ENCODE measurements at regions not wholly inside any gene's neighbourhood (a gene's known extent, or its start where the extent isn't known, plus 50 kb on each side); places are given as distances from the start of the nearest gene placed in this dataset.

DNA sequence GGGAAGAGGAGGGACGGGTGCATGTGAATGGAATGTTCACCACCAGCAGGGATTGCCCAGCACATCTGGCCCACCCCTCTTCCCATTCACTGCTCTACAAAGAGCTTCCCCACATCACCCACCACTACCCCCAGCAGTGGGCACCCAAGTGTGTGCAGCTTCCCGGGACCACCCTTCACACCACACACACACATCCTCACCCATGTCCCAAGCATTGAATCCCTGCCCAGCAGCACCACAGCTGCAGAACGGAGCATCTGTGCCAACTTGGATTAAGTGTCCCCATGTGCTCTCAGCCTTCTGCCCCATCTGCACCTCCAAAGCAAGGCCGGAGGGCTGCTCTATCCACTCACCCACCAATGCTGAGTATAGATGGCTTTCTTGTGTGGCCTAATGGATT lies 141.4 kb downstream of the PSMG1 start:
- TF ChIP-seq, protein P1, sequence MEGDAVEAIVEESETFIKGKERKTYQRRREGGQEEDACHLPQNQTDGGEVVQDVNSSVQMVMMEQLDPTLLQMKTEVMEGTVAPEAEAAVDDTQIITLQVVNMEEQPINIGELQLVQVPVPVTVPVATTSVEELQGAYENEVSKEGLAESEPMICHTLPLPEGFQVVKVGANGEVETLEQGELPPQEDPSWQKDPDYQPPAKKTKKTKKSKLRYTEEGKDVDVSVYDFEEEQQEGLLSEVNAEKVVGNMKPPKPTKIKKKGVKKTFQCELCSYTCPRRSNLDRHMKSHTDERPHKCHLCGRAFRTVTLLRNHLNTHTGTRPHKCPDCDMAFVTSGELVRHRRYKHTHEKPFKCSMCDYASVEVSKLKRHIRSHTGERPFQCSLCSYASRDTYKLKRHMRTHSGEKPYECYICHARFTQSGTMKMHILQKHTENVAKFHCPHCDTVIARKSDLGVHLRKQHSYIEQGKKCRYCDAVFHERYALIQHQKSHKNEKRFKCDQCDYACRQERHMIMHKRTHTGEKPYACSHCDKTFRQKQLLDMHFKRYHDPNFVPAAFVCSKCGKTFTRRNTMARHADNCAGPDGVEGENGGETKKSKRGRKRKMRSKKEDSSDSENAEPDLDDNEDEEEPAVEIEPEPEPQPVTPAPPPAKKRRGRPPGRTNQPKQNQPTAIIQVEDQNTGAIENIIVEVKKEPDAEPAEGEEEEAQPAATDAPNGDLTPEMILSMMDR (IDR thresholded peaks at IDR 0.05; ENCODE audit: low read length, missing control alignments) = no peak
- H3K4me3 ChIP-seq (replicated peaks; ENCODE audit: low read depth, low read length) = no peak overlapping the region
- no peak for DNase-seq (ENCODE audit: low read depth)

DNA sequence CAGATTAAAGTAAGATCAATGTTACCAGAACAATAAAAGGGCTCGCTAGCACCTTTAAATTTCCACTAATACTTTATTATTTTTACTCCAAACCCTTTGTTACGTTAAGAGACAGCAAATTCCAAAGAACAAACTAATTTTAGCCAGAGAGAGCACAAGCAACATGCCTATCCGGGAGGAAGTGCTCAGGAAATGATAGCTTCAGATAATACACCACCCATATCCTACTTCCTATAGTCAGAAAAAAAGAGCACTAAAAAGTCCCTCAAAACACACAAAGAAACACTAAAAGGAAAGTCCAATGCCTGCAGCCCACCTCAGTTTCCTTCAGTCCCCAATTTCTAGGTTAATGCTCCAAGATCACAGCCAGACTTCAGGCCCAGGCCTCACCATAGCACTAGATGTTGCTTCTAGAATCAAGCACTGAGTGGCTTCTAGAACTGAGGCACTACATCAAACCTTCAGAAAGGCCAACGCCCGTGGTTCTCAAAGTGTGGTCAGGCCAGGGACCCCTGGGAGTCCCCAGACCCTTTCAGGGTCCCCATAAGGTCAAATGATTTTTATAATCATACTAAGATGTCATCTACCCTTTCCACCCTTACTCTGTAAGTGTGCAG lies 142.6 kb downstream of the PSMG1 start:
- DNase-seq (ENCODE audit: low read depth) = peak; percentile 45
- TF ChIP-seq, protein P1 (IDR thresholded peaks at IDR 0.05; ENCODE audit: low read length, missing control alignments) = no peak
- H3K4me3 ChIP-seq (replicated peaks; ENCODE audit: low read depth, low read length) = no peak overlapping the region

DNA sequence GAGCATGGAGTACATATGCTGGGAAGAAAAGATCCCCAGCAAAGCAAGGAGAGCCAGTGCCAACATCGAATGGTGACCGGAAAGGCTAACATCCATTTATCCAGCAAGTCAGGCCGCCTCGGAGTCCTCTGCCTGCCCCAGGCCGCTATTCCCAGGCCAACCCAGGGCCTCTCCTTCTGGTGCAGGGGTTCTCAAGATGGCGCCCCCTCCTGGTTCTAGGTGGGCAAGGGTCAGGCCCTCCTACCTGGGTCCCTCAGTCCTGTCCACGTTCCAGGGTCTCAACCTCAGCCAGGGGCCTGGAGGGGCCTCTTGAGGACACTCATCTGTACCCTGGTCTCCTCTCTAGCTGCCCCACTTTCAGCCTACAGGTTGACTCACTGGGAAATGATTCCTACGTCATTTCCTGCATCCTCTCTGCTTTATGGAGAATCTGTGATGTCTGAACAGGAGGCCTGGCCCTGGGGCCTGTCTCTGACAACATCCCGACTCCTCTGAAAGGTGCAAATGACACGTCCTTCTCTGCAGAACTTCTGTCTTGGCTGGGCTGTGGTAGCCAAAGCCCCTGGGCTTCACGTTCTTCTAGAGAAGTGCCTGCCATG lies 145.3 kb downstream of the PSMG1 start:
- DNase-seq (ENCODE audit: low read depth) = peak; percentile 33
- TF ChIP-seq, protein P1 (IDR thresholded peaks at IDR 0.05; ENCODE audit: low read length, missing control alignments) = no peak
- H3K4me3 ChIP-seq (replicated peaks; ENCODE audit: low read depth, low read length) = no peak overlapping the region

DNA sequence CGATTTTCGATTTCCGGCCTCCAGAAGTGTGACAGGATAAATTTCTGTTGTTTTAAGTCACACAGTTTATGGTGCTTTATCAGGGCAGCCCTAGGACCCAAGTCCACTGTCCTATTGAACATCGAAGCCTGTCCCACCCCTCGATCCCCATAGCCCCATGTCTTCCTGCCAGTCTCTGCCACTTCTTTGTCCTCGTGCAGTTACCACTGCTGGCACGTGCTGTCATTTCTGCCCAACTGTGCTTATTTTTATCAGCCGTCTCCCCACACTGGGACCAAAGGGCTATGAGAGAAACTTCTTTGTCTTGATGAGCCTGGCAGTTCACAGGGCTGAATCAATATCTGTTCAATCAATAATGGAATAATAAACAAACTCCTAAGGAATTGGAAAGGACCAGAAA lies 146.7 kb downstream of the PSMG1 start:
- TF ChIP-seq, protein P1 (IDR thresholded peaks at IDR 0.05; ENCODE audit: low read length, missing control alignments) = no peak

DNA sequence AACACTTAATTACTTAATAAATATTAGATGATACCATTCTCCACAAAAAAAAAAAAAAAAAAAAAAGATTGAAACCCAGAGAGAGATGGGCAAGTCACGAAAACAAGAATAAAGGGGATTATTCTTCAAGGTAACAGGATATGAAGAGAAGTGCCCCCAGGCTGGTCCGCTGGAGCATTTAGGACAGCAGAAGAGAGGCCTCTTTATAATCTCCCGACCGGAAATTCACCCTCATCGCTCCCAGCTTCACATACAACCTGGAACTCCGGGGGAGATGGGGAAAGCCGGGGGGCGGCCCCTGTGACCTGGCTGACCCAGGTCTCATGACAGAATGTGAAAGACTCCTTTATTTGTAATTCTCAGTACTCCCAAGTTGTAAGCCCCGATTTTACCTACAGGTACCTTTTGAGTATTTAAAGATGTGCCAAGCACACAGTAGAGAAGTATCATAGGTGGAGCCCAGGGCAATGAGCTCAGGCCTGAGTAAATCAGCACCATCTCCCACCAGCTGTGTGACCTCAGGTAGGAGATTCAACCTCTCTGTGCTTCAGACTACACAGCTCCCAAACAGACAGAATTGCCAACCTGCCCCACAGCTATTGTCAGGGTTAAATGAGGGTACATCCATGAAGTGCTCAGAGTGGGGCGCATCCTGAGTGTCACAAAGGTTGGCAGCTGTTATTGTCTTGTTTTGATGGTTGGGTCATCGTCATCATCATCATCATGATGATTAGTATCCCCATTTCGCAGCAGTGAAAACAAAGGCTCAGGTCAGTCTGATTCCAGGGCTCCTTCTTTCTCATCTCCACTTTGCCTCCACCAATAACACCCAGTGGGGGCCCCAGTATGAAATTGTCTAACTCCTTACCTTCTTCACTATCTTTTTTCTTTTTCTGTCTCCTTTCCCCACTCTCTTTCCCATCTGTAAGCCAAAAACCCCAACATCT lies 148.4 kb downstream of the PSMG1 start:
- no peak overlapping the region for H3K4me3 ChIP-seq (replicated peaks; ENCODE audit: low read depth, low read length)
- TF ChIP-seq, protein P1 (IDR thresholded peaks at IDR 0.05; ENCODE audit: low read length, missing control alignments) = no peak
- no peak for DNase-seq (ENCODE audit: low read depth)

More for the DNA sequence above, 146.7 kb downstream of the PSMG1 start:
- no peak for DNase-seq (ENCODE audit: low read depth)
- H3K4me3 ChIP-seq (replicated peaks; ENCODE audit: low read depth, low read length) = no peak overlapping the region

DNA sequence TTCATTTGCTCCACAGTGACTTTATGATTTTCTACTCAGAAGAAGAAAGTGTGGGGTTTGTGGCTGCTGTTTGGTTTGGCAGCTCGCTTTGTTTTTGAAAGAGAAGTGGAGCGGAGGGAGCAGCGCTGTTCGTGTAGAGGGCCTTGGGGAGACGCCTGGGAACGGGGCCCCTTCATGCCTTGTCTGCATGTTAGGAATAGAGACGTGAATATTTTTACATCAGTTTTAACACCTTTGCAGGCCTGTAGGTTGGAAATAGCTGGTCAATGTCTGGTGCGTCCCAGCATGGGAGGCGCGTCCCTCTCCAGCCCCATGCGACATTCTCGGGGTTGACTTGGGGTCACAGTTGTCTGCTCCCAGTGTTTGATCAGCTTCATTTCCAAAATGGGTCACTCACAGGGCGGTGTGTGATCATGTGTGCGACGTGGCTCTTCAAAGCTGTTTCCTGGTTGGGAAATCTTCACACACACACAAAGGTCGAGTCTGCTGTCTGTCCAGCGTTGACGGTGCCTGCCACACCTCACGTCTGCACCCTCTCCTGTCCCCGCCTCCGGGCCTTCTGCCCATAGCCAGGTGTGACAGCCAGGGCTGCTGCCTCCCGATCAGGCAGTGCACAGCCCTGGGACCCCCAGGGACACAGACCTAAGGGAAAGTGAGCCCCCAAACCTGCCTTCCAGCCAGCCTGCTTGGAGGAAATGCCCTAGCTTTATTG lies 149.2 kb downstream of the PSMG1 start:
- TF ChIP-seq, protein P1 (IDR thresholded peaks at IDR 0.05; ENCODE audit: low read length, missing control alignments) = no peak
- H3K4me3 ChIP-seq (replicated peaks; ENCODE audit: low read depth, low read length) = no peak overlapping the region
- no peak for DNase-seq (ENCODE audit: low read depth)

Measured in fibroblast of pulmonary artery (primary cell).